COLO829 (cell line): ENCODE measurements at regions not wholly inside any gene's neighbourhood (a gene's known extent, or its start where the extent isn't known, plus 50 kb on each side); places are given as distances from the start of the nearest gene placed in this dataset.
A peak's percentile ranks its signal among the peaks of the same experiment; 100 is the strongest.

ENCODE experiments used
- DNase-seq: peaks from one replicate; pipeline ENCODE4 v3.0.0; 2012; ENCODE audit warnings: low spot score

DNA sequence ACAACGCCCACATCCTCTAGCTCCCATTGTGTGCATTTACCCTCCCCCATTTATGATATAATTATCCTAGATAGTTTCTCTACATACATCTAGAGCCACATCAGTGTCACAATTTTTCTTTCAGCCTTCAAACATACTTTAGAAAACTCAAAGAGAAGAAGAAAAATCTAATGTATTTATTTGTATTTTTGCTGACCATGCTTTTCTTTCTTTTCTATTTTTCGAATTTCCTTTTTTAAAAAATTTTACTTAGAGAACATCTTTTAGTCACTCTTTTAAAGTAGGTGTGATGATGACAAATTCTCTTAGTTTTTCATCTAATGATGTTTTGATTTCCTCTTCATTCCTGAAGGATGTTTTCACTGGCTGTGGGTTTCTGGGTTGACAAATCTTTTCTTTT, 117.0 kb upstream of the CHL1 start:
- DNase-seq: no peak

DNA sequence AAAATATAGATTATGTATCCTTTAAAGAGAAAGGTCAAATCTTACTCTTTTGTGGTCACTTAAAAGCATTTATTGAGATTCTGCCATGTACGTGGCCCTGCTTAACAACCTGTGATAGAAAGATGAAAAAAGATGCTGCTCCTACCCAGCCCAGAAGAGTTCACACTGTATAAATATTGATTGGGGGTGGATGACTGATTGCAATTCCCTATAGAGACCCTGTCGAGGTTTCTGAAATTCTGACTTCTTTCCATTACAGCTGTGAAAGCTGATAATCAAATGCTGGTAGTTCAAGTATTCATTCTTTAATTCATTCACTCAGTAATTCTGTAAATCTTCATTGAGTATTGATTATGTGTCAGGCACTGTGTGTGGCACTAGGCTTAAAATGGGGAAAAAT, 114.1 kb upstream of the CHL1 start:
- no peak for DNase-seq

DNA sequence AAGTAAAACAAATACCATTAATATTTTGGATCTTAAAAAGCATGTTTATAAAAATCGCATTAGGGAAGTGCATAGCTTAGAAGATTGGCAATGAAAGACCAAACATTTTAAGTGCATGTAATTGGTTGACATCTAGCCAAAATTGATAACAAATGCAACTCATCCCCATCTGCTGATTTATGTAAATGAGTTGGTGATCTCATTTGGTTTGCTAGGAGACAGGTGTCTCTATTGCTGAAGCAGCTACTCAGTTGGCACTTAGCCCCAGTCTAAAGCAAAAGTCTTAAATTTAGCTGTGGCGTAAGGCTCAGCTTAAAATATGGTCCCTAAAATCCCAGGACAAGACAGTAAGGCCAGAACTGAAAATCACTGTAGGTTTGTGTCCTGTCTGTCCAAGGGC, 113.5 kb upstream of the CHL1 start:
- DNase-seq: no peak

DNA sequence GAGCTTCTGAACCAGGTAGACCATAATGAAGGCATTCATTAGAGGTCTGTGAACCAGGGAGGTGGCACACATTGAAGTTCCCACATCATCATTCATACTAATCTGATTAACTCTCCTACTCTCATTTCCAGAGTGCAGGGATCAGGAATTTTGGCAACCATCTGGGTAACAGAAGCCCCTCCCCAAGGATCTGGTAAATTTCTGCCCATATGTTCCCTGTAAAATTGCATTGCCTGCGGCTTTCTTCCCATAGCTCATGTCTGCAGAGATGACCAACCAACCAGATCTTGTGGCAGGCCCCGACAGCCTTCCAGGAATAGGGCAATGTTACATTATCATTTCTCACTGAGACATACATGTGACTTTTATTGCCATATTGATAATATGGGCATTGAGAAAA, 111.4 kb upstream of the CHL1 start:
- DNase-seq: peak; percentile 18

DNA sequence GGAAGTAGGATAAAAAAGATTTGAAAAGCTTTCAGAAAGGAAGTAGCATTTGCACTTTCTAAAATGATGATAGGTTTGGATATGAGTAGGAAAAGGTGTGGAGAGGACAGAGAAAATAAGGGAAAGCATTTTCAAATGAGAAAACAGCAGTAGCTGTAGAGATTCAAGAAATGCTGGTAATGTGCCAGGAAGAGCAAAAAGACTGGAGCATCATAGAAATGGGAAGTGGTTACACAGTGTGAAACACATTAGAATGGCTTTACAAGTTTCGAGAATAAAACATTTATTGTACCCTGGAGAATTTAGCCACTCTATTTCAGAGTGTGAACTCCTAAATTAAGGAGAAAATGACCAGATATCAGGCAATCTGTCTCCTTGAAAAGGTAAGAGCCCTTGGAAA, 108.3 kb upstream of the CHL1 start:
- DNase-seq: no peak

DNA sequence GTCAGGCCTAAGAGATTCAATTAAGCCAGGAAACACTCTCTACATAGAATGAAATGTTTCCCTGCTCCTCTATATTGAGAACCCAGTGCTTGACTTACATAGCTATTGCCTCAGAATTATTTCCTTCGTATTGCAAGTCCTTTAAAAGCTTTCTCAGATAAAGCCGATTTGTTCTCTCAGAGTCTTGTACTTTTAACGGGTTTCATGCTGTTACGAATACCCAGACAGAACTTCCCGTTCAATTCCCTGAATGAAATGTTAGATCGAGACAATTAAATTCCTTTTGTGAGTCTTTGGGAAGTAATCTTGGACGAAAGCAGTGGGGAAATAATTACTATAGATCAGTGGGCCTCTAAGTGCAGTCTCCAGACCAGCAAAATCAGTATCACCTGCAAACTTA, 102.8 kb upstream of the CHL1 start:
- DNase-seq: no peak

DNA sequence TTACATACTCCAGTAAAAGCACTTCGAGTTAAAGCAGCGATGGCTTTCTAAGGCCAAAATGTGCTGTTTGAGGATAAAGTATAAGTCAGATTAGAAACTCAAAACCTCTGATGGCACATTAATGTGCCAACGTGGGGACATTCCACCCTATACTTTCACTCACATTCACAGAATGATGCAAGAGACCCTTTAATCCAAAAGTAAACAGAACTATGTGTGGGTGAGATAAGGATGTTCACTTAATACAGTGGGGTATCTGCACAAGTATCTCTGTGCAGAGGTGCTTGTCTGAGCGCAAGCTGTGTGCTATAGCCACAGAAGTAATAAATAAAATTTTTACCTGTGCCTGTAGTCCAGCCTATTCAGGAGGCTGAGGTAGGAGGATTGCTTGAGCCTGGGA, 100.3 kb upstream of the CHL1 start:
- DNase-seq: no peak

DNA sequence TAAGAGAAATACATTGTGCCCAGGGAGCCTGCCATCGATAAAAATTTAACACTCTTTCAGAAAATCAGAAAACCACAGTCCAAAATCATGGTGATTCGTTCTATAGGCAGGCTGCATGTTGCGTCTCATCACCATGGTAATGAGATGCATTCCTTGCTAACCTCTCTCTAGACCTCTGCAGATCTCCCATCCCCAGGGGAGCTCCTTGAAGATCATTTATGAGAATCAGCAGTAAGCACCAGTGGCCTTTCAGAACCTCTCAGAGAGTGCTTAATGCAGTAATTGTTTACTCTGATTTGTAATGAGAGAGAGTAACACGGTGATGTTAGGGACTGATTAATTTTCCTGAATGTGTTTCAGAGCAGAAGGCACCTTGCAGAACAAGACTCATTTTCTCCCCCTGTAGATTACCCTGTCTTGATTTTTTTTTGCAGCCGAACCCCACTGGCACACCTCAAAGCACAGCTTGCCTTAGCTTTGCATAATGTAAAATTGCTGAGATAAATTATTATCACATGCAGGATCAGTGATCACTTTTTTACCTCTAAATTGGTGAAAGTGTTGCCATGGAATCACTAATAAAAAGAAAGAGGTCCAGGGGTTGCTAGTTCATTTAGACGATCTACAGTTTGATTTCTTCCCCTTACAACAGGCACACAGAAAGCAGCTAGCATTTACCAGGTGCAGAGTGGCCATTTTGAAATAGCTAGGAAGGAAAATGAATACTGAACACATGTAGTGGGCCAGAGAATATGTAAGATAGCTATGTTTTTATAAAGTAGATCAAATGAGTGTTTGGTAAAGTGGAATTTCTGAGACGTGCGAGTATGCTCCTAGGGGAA, 98.9 kb upstream of the CHL1 start:
- peak; percentile 28 for DNase-seq

DNA sequence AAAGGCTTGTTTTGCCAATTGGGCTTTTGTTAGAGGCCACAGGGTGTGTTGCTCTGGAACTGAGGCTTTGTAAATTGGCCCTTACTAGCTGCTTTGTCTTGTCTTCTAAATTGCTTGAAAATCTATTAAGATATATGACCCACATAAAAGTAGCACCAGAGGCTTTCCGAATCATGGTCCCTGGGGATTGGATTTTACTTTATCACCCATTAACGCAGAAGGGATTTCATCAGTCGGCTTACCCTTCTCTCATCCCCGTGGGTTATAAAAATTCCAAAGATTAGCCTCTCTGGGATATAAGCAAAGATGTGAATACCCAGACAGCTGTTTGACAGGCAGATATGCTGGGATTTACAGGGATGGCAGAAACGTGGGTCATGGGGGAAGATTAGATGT, 98.3 kb upstream of the CHL1 start:
- DNase-seq: no peak

DNA sequence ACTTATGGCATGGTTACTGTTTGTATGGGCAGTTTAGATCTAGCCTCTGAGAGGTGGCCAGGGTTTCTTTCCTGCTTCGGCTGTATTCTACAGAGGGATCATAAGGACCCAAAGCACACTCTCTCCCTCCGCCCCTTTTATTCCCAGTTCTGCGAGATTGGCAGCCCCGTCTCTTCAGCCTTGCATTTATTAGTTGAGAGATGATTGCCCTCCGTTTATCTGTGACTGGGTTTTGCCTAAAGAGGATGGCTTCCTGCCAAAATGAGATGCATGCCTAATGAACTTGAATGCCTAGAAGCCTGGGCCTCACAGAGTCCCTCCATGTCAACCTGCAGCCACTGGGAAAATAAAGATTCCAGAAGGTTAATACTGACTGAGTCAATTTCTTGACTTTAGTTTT, 97.1 kb upstream of the CHL1 start:
- peak; percentile 6 for DNase-seq

DNA sequence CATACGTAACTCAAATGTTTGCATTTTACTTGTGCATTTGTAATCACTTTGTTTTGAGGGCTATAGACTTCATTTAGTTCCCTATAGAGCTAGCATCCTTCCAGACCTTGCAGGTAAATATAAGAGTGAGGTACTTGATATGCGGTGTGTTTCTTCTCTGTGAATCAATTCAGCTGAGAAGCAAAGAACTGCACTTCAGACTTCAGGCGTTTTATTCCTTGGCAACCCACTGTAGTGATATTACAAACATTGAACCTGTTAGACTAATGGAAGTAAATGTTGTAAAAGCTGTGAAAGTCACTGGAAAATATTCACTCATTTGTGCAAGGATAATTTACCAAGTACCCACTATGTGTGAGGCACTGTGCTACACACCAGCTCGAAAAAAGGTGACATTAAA, 94.1 kb upstream of the CHL1 start:
- no peak for DNase-seq

DNA sequence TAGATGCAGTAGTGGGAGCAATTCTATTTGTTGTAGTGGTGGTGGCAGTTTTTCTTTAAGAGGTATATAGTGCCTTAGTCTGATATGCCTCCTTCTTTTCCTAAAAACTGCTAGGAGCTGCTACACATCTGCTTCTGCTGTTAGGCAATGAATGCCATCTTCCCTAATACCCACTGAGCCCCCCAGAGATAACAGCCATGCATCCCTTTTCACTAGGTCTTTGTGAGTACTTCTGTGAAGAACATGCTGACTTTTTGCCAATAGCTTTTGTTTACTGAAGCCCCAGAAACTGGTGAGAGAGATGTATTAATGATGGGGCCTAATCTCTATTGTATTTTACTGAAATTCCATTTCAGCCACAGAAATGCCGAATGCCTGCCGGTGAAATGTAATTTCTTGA, 92.6 kb upstream of the CHL1 start:
- no peak for DNase-seq

DNA sequence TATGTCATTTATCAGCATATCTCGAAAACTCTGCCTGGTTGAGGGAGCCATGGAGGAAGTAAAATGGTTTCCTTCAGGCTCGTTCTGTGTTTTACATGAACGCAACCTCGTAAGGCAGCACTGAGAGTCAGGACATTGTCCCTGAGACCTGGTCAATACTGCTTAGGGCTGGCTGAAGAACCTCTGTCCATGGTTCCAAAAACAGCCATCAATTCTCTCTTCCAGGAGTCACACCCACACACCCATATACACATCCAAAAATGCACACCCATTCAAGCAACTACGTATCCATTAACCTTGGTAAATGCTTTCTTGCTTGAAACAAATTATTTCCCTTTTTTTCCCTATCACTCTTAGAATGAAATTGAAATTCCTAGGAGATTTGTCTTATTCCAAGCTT, 91.0 kb upstream of the CHL1 start:
- DNase-seq: no peak

DNA sequence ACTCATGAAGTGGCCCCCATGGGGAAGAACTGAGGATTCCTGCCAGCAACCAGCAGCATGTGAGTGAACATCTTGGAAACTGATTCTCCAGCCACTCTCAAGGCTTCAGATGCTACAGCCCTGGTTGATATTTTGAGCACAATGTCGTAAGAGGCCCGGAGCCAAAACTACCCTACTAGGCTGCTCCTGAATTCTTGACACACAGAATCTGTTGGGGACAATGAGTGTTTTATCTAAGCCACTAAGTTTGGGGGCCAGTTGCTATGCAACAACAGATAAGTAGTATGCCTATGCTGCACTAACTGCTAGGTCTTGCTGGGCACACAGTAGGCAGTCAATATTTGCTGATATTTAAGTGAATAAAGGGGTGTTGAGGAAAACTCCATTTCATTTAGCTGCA, 89.9 kb upstream of the CHL1 start:
- DNase-seq: no peak

DNA sequence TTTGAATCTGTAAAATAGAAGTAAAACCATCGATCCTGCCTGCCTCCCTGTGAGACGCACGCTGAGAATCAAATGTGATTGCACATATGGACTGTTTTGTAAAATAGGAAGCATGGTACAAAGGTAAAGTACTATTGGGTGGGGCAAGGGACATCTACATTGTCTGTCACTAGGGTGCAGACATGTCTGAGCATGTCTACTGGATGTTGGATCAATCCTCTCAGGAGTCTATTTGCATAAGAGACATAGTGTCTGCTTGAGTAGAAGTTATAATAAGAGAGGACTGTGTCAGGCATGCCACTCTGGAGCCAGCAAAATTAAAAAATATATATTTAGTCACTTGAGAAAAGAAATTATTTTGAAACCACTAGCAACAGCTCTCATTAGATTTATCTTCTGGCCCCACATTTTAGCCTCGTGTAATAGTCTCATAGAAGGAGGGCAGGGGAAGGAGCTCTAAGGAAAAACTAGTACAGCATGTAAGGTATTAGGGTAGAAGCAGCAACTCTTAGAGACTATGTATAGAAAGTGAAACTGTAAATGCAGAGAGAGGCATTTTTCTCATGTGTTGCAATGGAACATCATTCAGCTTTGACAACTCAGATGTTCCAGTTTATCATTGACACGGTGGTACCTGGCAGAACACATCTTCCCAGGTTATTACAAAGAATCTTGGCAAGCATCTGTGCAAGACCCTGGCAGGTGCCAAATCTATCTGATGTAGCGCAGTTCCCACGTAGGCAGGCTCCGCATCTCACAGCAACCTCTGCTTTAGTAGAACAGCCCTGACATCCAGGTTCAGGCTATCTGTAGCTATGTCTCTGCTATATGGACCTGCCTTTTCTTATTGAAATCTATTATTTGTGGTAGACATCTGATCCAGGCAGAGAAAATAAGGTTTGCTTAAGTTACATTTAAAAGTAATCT, 85.2 kb upstream of the CHL1 start:
- DNase-seq: no peak

DNA sequence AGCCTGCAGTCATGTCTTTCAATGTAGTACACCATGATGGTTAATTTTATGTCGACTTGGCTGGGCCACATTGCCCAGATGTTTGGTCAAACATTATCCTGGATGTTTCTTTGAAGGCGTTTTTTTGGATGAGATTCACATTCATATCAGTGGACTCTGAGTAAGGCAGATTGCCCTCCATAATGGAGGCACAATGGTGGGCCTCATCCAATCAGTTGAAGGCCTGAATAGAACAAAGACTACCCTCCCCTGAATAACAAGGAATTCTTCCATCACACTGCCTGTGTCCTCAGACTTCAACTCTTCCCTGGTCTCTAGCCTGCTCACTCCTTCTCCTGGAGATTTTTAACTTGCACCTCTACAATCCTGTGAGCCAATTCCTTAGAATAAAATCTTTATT, 83.8 kb upstream of the CHL1 start:
- no peak for DNase-seq

DNA sequence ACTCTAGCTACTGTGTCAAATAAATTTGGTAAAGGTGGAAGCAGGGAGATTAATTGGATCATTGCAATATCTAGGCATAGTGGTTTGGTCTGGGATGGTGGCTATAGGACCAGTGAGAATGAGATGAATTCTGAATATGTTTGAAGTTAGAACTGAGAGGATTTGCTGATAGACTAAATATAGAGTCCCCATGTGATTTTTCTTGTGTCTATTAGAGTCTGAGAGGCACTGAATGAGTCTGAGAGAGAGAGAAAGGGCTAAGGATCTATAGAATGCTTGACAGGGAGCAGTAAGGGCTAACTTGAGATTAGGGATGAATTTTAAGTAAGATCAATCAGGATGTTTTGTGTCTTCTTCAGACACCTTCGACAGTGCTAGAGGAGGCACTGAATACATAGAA, 77.9 kb upstream of the CHL1 start:
- DNase-seq: no peak

DNA sequence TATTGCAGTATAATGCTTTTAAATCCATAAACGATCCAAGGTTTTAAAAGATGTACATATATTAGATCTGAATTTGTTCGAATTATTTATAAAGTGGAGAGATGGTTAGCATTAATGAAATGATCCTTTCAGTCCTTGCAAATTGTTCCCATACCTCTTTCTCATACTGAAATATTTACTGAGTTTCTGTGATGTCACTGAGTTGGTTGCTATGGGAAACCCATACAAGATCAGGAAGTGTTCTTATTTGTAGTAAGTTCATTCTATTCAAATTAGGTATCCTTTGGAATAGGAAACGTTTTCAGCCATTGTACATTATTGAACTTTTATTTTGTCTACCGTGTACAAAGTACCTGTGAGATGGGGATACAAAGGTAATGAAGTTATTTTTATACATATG, 73.2 kb upstream of the CHL1 start:
- DNase-seq: no peak

DNA sequence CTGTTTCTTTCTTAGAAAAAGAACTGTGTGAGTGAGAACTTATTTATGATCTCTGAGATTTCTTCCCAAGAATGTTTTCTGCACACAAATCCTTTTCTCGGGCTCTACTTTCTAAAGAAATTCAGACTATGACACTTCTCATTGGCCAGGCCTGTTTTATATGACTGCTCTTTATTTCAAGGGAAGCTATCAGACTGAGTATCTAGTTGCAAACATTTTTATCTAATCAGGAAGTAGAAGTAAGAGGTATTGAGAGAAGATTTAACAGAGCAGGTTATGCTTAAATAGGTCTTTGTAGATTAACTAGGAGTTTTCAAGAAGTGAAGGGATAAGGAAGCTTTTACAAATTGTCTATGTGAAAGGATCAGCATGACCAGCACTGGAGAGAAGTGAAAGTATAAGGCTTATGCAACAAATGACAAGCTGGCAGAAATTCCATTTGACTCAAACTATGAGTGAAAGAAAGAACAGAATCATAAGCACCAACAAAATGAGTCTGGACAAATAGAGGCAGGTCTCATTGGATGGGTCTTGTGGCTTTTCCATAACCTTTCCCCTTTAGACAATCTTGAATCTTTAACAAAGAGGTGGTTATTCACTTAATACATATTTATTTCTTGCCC, 71.9 kb upstream of the CHL1 start:
- DNase-seq: no peak

DNA sequence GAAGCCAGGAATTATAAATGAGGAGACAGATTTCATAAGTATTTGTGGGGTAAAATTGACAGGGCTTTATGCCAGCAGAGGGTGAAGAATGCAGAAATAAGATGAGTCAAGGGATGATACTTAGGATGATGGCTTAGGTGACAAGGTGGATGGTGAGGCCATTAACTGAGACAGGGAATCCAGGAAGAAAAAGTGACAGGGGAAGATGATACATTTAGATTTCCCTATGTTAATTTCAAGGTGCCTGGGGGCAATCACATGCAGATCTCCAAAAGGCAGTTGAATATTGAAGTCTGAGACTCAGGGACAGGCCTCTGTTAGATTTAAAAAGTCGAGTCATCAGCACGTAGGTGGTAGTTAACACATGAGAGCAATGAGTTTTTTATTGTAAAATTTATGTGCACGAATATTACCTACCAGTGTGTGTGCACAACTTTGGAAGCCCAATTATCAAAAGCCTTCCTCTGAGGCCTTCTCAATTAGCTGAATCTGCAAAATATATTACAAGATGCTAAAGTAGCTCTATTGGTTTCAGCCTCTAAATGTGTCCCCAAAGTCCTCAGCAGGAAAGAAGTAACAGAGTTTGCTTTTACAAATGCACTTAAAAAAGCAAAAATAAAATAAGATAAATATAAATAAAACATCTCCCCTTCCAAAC, 67.9 kb upstream of the CHL1 start:
- no peak for DNase-seq

DNA sequence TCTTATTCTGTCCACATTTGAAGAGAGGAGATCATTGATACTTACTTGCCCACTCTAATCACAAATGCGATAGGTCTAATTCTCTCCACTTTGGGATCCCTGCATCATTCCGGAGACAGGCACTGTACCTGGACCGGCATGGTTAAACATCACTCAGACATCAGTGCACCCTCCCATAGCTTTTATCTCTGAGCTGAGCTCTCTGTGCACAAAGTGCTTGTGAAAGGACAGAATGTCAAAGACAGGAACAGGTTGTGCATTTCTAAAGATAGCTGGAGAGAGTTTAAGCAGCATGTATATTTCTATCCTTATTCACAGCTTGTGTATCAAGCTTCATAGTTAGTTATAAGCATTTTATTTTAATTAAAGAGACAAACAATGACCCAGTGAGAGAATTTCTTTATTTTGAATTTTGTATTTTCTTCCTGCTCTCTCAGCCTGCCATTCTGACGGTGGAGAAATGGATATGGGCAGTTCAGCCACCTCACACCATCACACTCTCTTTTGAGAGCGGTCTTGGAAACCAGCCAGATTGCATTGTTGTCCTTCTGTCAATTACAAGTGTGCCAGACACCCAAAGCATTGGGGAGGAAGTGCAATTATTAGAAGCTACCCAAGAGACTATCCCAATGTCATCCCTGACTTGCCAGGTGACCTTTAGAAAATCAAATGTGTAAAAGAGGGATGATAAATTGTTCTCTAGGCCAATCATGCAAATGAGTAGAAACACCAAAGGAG, 65.2 kb upstream of the CHL1 start:
- DNase-seq: no peak

DNA sequence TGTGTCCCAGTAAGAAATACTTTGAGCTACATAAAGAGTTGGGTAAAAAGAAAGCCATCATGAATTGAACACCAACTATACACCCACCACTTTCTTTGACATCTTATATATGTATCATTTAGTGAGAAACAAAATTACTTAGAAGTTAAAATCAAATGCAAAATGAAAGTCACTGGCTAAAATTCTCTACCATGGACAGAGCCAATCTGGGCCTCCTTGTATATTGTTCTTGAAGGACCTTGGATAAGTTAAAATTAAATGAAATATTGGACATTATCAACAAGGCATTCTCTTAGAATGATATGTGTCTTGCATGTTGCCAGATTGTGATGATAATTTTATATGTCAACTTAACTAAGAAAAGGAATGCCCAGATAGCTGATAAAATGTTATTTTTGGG, 64.2 kb upstream of the CHL1 start:
- no peak for DNase-seq
